HG03175 (cell line): ENCODE measurements at regions not wholly inside any gene's neighbourhood (a gene's known extent, or its start where the extent isn't known, plus 50 kb on each side); places are given as distances from the start of the nearest gene placed in this dataset.
"Not testable (repeated sequence)": the region's sequence is repeated elsewhere in the genome, so short reads cannot be mapped to it uniquely, and the experiment has no call there.

Experiments
- ATAC-seq: cut with Tn5 transposase; IDR thresholded peaks from one replicate; pipeline ENCODE4 v1.9.1; 2021; ENCODE audit warnings: mild to moderate bottlenecking, moderate library complexity; ENCODE audit not compliant: unreplicated experiment

- ATAC-seq: no peak
Observed at GRCh38 chr4:55028196-55028595, 97.2 kb downstream of the KDR start.

- ATAC-seq: no peak
Observed at GRCh38 chr4:55027596-55027995, 97.8 kb downstream of the KDR start.

- not testable (repeated sequence) for ATAC-seq
Observed at GRCh38 chr4:55025456-55025855, 99.9 kb downstream of the KDR start.

GRCh38 chr4:55023030-55023429 is 102.4 kb downstream of the KDR start:
- ATAC-seq: no peak

GRCh38 chr4:55021214-55021613 is 104.2 kb downstream of the KDR start:
- no peak for ATAC-seq

GRCh38 chr4:55020131-55020530 is 105.3 kb downstream of the KDR start:
- ATAC-seq: no peak

GRCh38 chr4:55018978-55019377 is 106.4 kb downstream of the KDR start:
- no peak for ATAC-seq

- ATAC-seq: no peak
Observed at GRCh38 chr4:55018521-55018920, 106.9 kb downstream of the KDR start.

- no peak for ATAC-seq
Observed at GRCh38 chr4:55017406-55017805, 108.0 kb downstream of the KDR start.

GRCh38 chr4:55016131-55016530 is 109.3 kb downstream of the KDR start:
- no peak for ATAC-seq

GRCh38 chr4:55014876-55015275 is 110.5 kb downstream of the KDR start:
- ATAC-seq: no peak

GRCh38 chr4:55013431-55013955 is 111.9 kb downstream of the KDR start:
- ATAC-seq: no peak

- ATAC-seq: no peak
Observed at GRCh38 chr4:55012363-55013230, 112.8 kb downstream of the KDR start.

- no peak for ATAC-seq
Observed at GRCh38 chr4:55011761-55012160, 113.6 kb downstream of the KDR start.

GRCh38 chr4:55010550-55010949 is 114.8 kb downstream of the KDR start:
- ATAC-seq: no peak

- ATAC-seq: no peak
Observed at GRCh38 chr4:55008166-55009056, 117.0 kb downstream of the KDR start.

- ATAC-seq: no peak
Observed at GRCh38 chr4:55005910-55006309, 119.5 kb downstream of the KDR start.

GRCh38 chr4:55004831-55005230 is 120.6 kb downstream of the KDR start:
- no peak for ATAC-seq

- ATAC-seq: no peak
Observed at GRCh38 chr4:55002431-55002830, 123.0 kb downstream of the KDR start.

- ATAC-seq: no peak
Observed at GRCh38 chr4:55001538-55001937, 123.9 kb downstream of the KDR start.

- no peak for ATAC-seq
Observed at GRCh38 chr4:54999003-54999402, 126.4 kb downstream of the KDR start.
